ENCODE measurements at regions not wholly inside any gene's neighbourhood (a gene's known extent, or its start where the extent isn't known, plus 50 kb on each side); places are given as distances from the start of the nearest gene placed in this dataset.

- Histone ChIP-seq H3K36me3 (ENCODE audit: control insufficient read depth in 4 of 4, insufficient read depth in 3 of 4, low read depth in 1 of 4, low read length in 3 of 4) (no peaks in the 10 kb centered on the region), H3K27me3 (ENCODE audit: control insufficient read depth in 4 of 4, insufficient read depth in 4 of 4, low read length in 3 of 4) (no peaks in the 10 kb centered on the region), H3K4me1 (ENCODE audit: control insufficient read depth in 4 of 4, insufficient read depth in 4 of 4, low read length in 3 of 4) (peaks cover 0 to 2% (median 0%) of the 10 kb centered on the region in 4 donors)
These were observed 255.7 kb upstream of the TNC start for GRCh38 chr9:115373710-115374045.

DNA sequence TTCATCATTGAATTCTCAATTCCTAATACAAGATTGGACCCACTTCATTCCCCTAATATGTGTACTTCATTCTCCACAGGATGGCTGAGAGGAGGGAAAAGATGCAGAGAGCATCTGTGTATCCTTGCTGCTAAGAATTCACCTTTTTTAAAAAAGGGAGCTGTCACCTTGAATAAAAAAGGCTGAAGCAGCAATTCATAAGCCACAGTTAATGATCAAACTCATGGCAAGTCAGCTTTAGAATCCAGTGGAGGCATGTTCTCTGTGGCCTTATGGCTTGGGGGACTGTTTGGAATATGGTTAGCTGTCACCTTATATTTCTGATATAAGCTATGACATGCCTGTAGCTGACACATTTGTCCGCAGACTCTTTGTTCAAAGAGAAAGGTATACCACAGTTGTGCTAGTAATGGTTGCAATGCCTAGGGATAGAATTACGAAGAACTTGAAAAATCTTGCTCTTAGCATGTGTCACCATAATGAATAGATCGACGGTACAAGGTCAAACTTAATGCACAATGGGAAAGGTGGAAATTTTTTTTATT, 256.8 kb upstream of the TNC start:
- Histone ChIP-seq H3K4me1 (ENCODE audit: control insufficient read depth in 4 of 4, insufficient read depth in 4 of 4, low read length in 3 of 4) (no peaks in the 10 kb centered on the region), H3K4me3 (ENCODE audit: low read depth in 1 of 3, low read length in 3 of 3) (no peak overlapping the region), H3K9me3 (ENCODE audit: control insufficient read depth in 4 of 4, low read length in 3 of 4) (peaks cover 0 to 2% (median 0%) of the 10 kb centered on the region in 4 donors), H3K36me3 (ENCODE audit: control insufficient read depth in 4 of 4, insufficient read depth in 3 of 4, low read depth in 1 of 4, low read length in 3 of 4) (no peaks in the 10 kb centered on the region), H3K9ac (ENCODE audit: low read depth in 1 of 2, low read length in 2 of 2) (no peak overlapping the region), H3K27me3 (ENCODE audit: control insufficient read depth in 4 of 4, insufficient read depth in 4 of 4, low read length in 3 of 4) (no peaks in the 10 kb centered on the region), H3K27ac (ENCODE audit: low read depth in 1 of 2, low read length in 2 of 2) (no peak overlapping the region)
- DNase-seq (ENCODE audit: low spot score): no peak
- TF ChIP-seq JUND (IDR thresholded peaks at IDR 0.05): no peak
- TF ChIP-seq GABPA (IDR thresholded peaks at IDR 0.05 in 1 of 2, conservative IDR thresholded peaks at IDR 0.05 in 1 of 2): no peak
- no peak for TF ChIP-seq YY1 (IDR thresholded peaks at IDR 0.05)
- no peak for TF ChIP-seq ZBTB33 (IDR thresholded peaks at IDR 0.05)
- no peak for TF ChIP-seq ATF3 (IDR thresholded peaks at IDR 0.05)
- no peak for TF ChIP-seq SP1 (IDR thresholded peaks at IDR 0.05)
- no peak for TF ChIP-seq EGR1 (IDR thresholded peaks at IDR 0.05; ENCODE audit: low read depth in 2 of 2)
- 91% methylated on average over 4 of the region's 4 CpGs for WGBS

More at GRCh38 chr9:115373710-115374045, 255.7 kb upstream of the TNC start:
- Histone ChIP-seq H3K9me3 (ENCODE audit: control insufficient read depth in 4 of 4, low read length in 3 of 4) (peaks cover 0 to 2% (median 0%) of the 10 kb centered on the region in 4 donors), H3K4me3 (ENCODE audit: low read depth in 1 of 3, low read length in 3 of 3) (no peak overlapping the region), H3K9ac (ENCODE audit: low read depth in 1 of 2, low read length in 2 of 2) (no peak overlapping the region), H3K27ac (ENCODE audit: low read depth in 1 of 2, low read length in 2 of 2) (no peak overlapping the region)
- TF ChIP-seq SP1 (IDR thresholded peaks at IDR 0.05): no peak
- TF ChIP-seq JUND (IDR thresholded peaks at IDR 0.05): no peak
- TF ChIP-seq EGR1 (IDR thresholded peaks at IDR 0.05; ENCODE audit: low read depth in 2 of 2): no peak
- TF ChIP-seq NR2F2 (IDR thresholded peaks at IDR 0.05): no peak
- TF ChIP-seq HNF4G (IDR thresholded peaks at IDR 0.05): no peak
- TF ChIP-seq TAF1 (conservative IDR thresholded peaks at IDR 0.05): no peak
- no peak for TF ChIP-seq FOXA2 (IDR thresholded peaks at IDR 0.05)
- no peak for TF ChIP-seq YY1 (IDR thresholded peaks at IDR 0.05)
- TF ChIP-seq FOXA1 (IDR thresholded peaks at IDR 0.05): no peak
- TF ChIP-seq CTCF (IDR thresholded peaks at IDR 0.05; ENCODE audit: low read depth, low read length, missing input control): no peak
- no peak for TF ChIP-seq ATF3 (IDR thresholded peaks at IDR 0.05)
- no peak for DNase-seq (ENCODE audit: low spot score)

DNA sequence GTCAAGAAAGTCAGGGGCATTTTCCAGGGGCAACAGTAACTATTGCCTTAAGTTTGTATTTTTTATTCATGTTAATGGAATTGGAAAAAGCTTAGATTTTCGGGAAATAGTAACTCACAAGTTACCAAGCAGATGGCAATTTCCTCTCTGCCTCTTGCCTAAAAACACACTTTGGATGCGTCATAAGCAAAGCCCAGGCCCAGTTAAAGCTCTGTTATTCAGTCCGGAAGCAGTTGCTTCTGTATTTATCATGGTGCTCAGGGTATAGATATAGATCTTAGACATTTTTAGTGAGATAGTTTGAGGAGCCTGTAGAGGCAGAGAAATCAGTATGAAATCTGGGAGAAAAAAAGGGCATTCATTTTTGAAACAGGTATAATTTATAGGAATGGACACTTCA, 260.3 kb upstream of the TNC start:
- DNase-seq (ENCODE audit: low spot score): no peak
- Histone ChIP-seq H3K4me1 (ENCODE audit: control insufficient read depth in 4 of 4, insufficient read depth in 4 of 4, low read length in 3 of 4) (no peaks in the 10 kb centered on the region), H3K4me3 (ENCODE audit: low read depth in 1 of 3, low read length in 3 of 3) (no peak overlapping the region), H3K27ac (ENCODE audit: low read depth in 1 of 2, low read length in 2 of 2) (no peak overlapping the region), H3K36me3 (ENCODE audit: control insufficient read depth in 4 of 4, insufficient read depth in 3 of 4, low read depth in 1 of 4, low read length in 3 of 4) (no peaks in the 10 kb centered on the region), H3K9me3 (ENCODE audit: control insufficient read depth in 4 of 4, low read length in 3 of 4) (peaks cover 8 to 16% (median 12%) of the 10 kb centered on the region in 4 donors), H3K9ac (ENCODE audit: low read depth in 1 of 2, low read length in 2 of 2) (no peak overlapping the region), H3K27me3 (ENCODE audit: control insufficient read depth in 4 of 4, insufficient read depth in 4 of 4, low read length in 3 of 4) (no peaks in the 10 kb centered on the region)
- no peak for TF ChIP-seq FOXA1 (IDR thresholded peaks at IDR 0.05)
- no peak for TF ChIP-seq FOXA2 (IDR thresholded peaks at IDR 0.05)
- no peak for TF ChIP-seq NR2F2 (IDR thresholded peaks at IDR 0.05)
- no peak for TF ChIP-seq ATF3 (IDR thresholded peaks at IDR 0.05)
- TF ChIP-seq HNF4G (IDR thresholded peaks at IDR 0.05): no peak
- TF ChIP-seq HNF4A (conservative IDR thresholded peaks at IDR 0.05): no peak
- no peak for TF ChIP-seq YY1 (IDR thresholded peaks at IDR 0.05)
- no peak for TF ChIP-seq RXRA (IDR thresholded peaks at IDR 0.05)
- TF ChIP-seq, protein P1, sequence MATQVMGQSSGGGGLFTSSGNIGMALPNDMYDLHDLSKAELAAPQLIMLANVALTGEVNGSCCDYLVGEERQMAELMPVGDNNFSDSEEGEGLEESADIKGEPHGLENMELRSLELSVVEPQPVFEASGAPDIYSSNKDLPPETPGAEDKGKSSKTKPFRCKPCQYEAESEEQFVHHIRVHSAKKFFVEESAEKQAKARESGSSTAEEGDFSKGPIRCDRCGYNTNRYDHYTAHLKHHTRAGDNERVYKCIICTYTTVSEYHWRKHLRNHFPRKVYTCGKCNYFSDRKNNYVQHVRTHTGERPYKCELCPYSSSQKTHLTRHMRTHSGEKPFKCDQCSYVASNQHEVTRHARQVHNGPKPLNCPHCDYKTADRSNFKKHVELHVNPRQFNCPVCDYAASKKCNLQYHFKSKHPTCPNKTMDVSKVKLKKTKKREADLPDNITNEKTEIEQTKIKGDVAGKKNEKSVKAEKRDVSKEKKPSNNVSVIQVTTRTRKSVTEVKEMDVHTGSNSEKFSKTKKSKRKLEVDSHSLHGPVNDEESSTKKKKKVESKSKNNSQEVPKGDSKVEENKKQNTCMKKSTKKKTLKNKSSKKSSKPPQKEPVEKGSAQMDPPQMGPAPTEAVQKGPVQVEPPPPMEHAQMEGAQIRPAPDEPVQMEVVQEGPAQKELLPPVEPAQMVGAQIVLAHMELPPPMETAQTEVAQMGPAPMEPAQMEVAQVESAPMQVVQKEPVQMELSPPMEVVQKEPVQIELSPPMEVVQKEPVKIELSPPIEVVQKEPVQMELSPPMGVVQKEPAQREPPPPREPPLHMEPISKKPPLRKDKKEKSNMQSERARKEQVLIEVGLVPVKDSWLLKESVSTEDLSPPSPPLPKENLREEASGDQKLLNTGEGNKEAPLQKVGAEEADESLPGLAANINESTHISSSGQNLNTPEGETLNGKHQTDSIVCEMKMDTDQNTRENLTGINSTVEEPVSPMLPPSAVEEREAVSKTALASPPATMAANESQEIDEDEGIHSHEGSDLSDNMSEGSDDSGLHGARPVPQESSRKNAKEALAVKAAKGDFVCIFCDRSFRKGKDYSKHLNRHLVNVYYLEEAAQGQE (IDR thresholded peaks at IDR 0.05): no peak
- TF ChIP-seq ZBTB33 (IDR thresholded peaks at IDR 0.05): no peak
- 93% methylated on average over 3 of the region's 3 CpGs for WGBS

All from liver (tissue), 8 donors.